Choroid plexus epithelial cell (primary cell): ENCODE measurements at regions not wholly inside any gene's neighbourhood (a gene's known extent, or its start where the extent isn't known, plus 50 kb on each side); places are given as distances from the start of the nearest gene placed in this dataset.
"Not testable (repeated sequence)": the region's sequence is repeated elsewhere in the genome, so short reads cannot be mapped to it uniquely, and the experiment has no call there.

Experiments used
- DNase-seq: peaks from one replicate; pipeline ENCODE4 v3.0.0-alpha.2; 2010; ENCODE audit warnings: low read depth
- H3K4me3 ChIP-seq: 2 replicates; pipeline ENCODE4 v1.5.1; 2011; ENCODE audit warnings: low read depth, mild to moderate bottlenecking, control low read depth, low read length, moderate library complexity
- TF ChIP-seq, protein P1 (sequence below): conservative IDR thresholded peaks from 2 replicates; pipeline ENCODE4 v1.5.1; 2011; ENCODE audit warnings: low read depth, mild to moderate bottlenecking, control low read depth, inconsistent platforms, low read length, moderate library complexity

- H3K4me3 ChIP-seq = no peak overlapping the region
- TF ChIP-seq, protein P1, sequence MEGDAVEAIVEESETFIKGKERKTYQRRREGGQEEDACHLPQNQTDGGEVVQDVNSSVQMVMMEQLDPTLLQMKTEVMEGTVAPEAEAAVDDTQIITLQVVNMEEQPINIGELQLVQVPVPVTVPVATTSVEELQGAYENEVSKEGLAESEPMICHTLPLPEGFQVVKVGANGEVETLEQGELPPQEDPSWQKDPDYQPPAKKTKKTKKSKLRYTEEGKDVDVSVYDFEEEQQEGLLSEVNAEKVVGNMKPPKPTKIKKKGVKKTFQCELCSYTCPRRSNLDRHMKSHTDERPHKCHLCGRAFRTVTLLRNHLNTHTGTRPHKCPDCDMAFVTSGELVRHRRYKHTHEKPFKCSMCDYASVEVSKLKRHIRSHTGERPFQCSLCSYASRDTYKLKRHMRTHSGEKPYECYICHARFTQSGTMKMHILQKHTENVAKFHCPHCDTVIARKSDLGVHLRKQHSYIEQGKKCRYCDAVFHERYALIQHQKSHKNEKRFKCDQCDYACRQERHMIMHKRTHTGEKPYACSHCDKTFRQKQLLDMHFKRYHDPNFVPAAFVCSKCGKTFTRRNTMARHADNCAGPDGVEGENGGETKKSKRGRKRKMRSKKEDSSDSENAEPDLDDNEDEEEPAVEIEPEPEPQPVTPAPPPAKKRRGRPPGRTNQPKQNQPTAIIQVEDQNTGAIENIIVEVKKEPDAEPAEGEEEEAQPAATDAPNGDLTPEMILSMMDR = peak; percentile 35
- peak; percentile 64 for DNase-seq
These were observed 438.4 kb upstream of the ADGRB3 start for GRCh38 chr6:68196645-68197044.

DNA sequence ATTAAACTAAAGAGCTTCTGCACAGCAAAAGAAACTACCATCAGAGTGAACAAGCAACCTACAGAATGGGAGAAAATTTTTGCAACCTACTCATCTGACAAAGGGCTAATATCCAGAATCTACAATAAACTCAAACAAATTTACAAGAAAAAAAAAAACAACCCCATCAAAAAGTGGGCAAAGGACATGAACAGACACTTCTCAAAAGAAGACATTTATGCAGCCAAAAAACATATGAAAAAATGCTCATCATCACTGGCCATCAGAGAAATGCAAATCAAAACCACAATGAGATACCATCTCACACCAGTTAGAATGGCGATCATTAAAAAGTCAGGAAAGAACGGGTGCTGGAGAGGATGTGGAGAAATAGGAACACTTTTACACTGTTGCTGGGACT is 439.3 kb upstream of the ADGRB3 start:
- DNase-seq, H3K4me3 ChIP-seq: not testable (repeated sequence)

GRCh38 chr6:68194846-68195478 is 440.1 kb upstream of the ADGRB3 start:
- TF ChIP-seq, protein P1 = no peak
- peak; percentile 11 for DNase-seq
- no peak overlapping the region for H3K4me3 ChIP-seq

DNA sequence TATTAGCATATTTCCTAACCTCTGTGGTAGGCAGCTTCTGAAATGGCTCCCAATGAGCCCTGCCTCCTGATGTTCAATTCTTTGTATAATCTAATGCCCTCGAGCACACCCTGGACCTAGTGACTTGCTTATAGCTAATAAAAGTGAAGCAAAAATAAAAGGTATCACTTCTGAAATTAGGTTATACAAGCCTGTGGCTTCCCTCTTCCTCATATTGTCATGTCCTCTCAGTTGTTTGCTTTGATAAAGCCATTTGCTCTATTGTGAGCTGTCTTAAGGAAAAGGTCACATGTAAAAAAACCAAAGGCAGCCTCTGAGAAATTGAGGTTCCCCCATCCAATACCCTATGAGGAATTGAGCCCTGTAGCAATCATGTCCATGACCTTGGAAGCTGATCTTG is 442.1 kb upstream of the ADGRB3 start:
- TF ChIP-seq, protein P1 = no peak
- no peak for DNase-seq
- no peak overlapping the region for H3K4me3 ChIP-seq

- H3K4me3 ChIP-seq = no peak overlapping the region
- DNase-seq = no peak
- TF ChIP-seq, protein P1 = no peak
These were observed 445.8 kb upstream of the ADGRB3 start for GRCh38 chr6:68189217-68189815.

GRCh38 chr6:68186870-68187269 is 448.2 kb upstream of the ADGRB3 start:
- TF ChIP-seq, protein P1 = no peak
- H3K4me3 ChIP-seq = no peak overlapping the region
- DNase-seq = no peak

DNA sequence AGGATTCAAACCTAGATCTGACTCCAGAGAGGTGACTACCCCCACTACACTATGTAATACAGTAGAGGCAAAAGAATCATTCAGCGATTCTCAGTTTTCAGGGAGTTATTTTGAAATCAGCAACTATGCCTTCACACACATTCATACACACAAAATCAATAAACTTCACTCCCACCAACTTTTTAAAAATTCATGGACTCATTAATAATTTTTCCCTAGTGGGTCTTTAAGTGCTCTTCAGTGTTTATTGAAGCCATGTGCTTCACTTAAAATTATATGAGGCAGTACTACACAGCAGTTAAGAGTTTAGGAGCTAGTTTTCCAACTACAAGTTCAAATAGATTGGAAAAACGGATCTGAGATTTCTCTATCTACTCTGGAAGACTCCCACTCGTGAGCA is 452.7 kb upstream of the ADGRB3 start:
- TF ChIP-seq, protein P1 = no peak
- no peak for DNase-seq
- no peak overlapping the region for H3K4me3 ChIP-seq

GRCh38 chr6:68181027-68181426 is 454.1 kb upstream of the ADGRB3 start:
- DNase-seq, H3K4me3 ChIP-seq: not testable (repeated sequence)
